GM18502 (cell line): ENCODE measurements at regions not wholly inside any gene's neighbourhood (a gene's known extent, or its start where the extent isn't known, plus 50 kb on each side); places are given as distances from the start of the nearest gene placed in this dataset.

Experiments
- ATAC-seq: cut with Tn5 transposase; IDR thresholded peaks from one replicate; pipeline ENCODE4 v1.9.1; 2021; ENCODE audit warnings: mild to moderate bottlenecking; ENCODE audit not compliant: unreplicated experiment, poor library complexity

- no peak for ATAC-seq
These were observed 85.7 kb upstream of the IGFBP3 start for GRCh38 chr7:46006723-46007122.

GRCh38 chr7:46006212-46006611, 85.1 kb upstream of the IGFBP3 start:
- ATAC-seq = no peak

- ATAC-seq = no peak
These were observed 83.9 kb upstream of the IGFBP3 start for GRCh38 chr7:46004965-46005364.

GRCh38 chr7:46003896-46004875, 83.1 kb upstream of the IGFBP3 start:
- no peak for ATAC-seq

DNA sequence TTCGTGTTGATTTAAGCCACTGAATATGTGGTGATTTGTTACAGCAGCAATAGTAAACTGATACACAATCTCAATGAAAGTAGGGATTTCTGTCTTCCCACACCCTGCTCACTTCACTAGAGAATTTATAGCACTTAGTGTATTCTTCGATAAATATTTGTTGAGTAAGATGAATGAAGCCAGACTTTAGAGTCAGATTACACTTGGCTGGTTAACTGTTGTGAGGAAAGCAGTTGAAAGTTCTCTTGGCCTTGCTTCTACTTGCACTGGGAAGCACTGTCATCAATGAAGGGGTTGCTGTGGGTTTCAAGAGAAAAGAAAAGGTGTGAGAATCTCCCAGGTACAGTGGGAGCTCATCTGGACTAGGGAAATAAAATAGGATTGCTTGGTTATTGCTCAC, 82.1 kb upstream of the IGFBP3 start:
- no peak for ATAC-seq

GRCh38 chr7:46000513-46000912, 79.4 kb upstream of the IGFBP3 start:
- no peak for ATAC-seq

- ATAC-seq = no peak
These were observed 78.5 kb upstream of the IGFBP3 start for GRCh38 chr7:45999541-45999940.

DNA sequence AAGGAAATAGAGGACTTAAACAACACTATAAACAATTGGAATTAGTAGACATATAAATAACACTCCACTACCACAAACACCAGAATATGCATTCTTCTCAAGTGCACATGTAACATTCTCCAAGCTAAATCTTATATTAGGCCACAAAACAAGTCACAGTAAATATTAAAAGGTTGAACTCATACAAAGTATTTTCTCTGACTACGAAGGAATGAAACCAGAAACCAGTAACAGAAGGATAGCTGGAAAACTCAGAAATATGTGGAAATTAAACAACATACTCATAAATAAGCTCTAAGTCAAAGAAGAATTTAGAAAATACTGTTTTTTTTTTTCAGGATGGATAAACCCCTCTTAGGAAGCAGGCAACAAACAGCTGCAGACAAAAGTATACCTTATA, 77.4 kb upstream of the IGFBP3 start:
- no peak for ATAC-seq

GRCh38 chr7:45993621-45994020, 72.5 kb upstream of the IGFBP3 start:
- no peak for ATAC-seq

DNA sequence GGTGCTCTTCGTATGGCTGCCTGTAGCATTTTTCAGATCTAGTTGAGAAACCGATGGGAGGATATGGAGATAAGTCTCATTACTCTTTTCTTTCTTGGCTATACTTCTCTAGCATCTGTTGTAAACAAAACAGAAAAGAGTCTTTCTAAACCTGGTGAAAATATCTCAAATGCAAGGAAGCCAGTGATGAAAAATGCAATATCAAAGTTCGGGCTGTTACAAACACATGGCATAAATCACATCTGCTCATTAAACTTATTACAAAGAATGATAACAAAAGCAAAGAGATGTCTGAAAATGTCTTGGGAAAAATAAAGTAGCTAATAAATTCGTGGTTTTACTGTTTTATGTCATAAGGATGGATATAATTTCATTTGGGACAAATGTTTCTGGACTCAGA, 71.8 kb upstream of the IGFBP3 start:
- no peak for ATAC-seq

DNA sequence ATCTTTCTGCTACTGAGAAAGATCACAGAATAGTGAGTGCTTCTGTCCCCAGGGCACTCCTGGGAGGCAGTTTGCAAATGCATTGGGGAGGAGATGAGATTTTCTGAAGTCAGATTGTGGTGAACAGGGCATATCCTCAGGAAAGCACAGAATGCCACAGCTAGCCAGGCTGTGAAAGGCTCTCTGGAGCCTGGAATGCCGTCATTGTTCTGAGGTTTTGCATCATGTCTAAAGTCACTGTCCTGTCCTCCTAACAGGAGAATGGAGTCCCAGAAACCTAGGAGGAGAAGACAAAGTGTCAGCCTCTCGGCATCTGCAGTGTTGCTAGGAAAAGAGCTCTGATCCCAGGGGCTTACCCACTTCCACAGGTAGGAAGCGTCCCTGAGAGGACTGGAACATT, 69.2 kb upstream of the IGFBP3 start:
- ATAC-seq = no peak

DNA sequence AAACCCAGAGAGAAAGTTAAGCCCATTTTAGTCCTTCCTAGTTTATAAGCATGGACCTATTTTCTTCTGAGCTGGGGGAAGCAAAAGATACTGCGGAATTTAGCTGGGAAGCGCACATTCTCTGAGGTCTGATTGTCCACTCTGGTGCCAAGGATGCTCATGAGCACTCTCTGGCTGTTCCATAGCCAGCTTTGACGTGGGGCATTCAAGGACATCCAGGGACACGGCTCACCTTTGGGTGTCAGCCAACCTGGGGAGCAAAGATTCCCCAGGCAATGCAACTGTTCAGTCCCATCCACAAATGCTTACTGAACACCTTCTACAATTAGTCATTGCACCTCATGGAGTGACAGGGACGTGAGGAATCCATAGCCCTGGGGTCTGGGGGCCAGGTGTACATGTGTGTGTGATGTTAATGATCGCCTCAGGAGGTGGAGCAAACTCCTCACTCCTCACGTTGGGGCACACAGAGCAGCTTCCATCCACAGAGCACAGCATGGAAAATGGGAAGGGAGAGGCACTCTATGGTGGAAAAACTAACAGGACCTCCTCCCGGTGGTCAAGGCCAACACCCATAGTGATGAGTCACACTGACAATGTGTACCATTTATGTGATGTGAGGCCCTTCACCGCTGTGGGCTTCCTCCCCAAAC, 67.5 kb upstream of the IGFBP3 start:
- no peak for ATAC-seq

GRCh38 chr7:45987521-45988290, 66.6 kb upstream of the IGFBP3 start:
- ATAC-seq = no peak

DNA sequence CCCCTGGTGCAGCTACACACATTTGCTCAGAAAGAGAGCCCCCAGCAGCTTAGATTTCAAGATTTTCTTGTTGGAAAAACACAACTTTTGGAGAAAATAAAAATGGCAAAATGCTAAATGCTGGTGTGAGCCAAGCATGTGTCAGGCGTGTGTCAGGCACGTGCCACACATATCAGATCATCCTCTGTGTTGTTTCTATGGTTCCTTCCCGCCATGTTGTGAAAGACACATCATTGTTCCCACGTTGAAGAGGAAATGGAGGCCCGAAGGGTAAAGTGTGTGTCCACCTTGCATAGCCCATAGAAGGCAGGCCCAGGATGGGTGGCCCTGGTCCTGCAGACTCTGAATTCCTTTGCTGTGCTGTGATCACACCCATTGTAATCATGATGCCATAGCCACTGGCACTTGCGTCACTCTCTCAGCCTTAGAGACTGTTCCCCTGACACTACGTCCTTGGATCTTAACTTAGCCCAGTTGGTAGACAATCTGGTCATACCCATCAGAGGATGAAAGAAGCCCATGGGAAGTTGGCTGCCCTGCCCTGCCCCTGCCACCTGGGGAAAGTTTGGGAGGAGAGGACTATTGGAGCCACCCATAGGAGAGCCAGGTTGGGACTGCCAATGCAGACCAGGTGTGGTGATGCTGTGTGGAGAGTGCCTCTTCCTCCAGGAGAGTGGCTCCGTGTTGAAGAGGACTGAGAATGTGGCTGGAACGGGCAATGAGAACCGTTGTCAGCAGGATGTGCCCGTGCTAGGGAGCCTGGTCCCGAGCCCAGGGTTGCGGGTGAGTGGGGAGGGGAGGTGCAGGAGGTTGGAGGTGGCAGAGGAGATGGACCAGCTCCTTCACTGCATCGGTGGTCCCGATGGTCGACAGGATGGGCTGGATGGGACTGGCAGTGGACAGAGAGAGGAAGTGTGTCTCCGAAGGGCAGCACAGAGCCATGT, 65.6 kb upstream of the IGFBP3 start:
- ATAC-seq = no peak

DNA sequence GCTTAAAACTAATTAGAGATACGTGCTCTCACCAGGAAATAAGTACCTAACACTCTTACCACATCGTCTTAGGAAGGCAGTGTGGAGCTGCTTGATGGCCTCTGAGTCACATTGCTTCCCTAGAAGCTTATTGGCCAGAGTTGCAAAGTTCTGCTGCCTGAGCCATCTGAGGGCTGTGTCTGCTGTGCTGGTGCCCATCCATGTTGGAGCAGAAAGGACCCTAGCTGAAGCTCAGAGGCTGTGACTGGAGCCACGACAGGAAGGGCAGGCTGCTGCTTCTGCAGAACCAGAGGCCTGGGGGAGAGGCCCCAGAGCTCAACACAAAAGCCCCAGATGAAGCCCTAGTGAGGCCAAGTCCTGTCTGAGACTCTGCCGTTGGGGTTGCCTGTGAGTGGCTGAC, 64.8 kb upstream of the IGFBP3 start:
- no peak for ATAC-seq

- ATAC-seq = no peak
These were observed 63.6 kb upstream of the IGFBP3 start for GRCh38 chr7:45984386-45985295.

- no peak for ATAC-seq
These were observed 62.7 kb upstream of the IGFBP3 start for GRCh38 chr7:45983720-45984255.

DNA sequence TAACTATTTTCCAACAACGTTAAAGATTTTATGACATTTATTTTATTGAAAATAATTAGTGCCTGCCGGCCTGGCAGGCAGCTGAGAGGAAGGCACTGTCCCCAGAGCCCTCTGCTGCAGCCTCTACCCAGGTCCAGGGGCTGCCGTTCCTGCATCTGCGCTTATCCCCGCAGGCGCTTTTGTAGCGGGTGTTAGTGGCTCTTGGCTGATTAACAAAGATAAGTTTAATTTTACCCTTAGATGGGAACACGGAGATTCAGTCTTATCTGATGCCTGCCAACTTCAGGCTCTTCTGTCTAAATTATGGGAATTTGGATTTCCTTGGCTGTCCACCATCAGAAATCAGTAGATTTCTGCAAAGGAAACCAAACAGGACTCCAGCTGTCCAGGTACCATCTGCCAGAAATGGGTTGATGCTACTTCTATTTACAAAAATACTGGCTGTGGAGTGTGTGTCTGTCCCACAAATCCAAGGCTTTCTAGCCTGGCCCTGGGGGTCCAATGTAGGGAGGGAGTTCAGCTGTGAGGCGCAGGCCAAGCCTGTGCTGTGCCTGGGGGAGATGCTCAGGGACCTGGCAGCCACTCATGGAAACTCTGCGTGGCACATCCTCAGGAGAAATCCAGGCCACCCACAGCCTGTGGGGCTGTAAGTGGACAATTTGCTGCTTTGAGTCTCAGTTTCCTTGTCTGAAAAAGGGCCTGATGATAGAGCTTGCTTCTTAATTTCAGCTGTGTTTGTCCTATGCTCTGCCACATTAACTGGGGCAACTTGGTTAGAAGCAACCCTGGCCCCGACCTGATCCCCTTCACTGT, 62.0 kb upstream of the IGFBP3 start:
- no peak for ATAC-seq
